ENCODE measurements at regions not wholly inside any gene's neighbourhood (a gene's known extent, or its start where the extent isn't known, plus 50 kb on each side); places are given as distances from the start of the nearest gene placed in this dataset.
"Not testable (repeated sequence)": the region's sequence is repeated elsewhere in the genome, so short reads cannot be mapped to it uniquely, and the experiment has no call there.

- DNase-seq (ENCODE audit: low read depth): no peak
- no peak overlapping the region for H3K4me3 ChIP-seq (ENCODE audit: low read length)
- TF ChIP-seq CTCF (conservative IDR thresholded peaks at IDR 0.05; ENCODE audit: low read depth, low read length): no peak
Observed at GRCh38 chr6:140346428-140346827, 972.0 kb upstream of the CITED2 start.

GRCh38 chr6:140345935-140346334 lies 971.5 kb upstream of the CITED2 start:
- no peak for TF ChIP-seq CTCF (conservative IDR thresholded peaks at IDR 0.05; ENCODE audit: low read depth, low read length)
- no peak overlapping the region for H3K4me3 ChIP-seq (ENCODE audit: low read length)
- DNase-seq (ENCODE audit: low read depth): no peak

DNA sequence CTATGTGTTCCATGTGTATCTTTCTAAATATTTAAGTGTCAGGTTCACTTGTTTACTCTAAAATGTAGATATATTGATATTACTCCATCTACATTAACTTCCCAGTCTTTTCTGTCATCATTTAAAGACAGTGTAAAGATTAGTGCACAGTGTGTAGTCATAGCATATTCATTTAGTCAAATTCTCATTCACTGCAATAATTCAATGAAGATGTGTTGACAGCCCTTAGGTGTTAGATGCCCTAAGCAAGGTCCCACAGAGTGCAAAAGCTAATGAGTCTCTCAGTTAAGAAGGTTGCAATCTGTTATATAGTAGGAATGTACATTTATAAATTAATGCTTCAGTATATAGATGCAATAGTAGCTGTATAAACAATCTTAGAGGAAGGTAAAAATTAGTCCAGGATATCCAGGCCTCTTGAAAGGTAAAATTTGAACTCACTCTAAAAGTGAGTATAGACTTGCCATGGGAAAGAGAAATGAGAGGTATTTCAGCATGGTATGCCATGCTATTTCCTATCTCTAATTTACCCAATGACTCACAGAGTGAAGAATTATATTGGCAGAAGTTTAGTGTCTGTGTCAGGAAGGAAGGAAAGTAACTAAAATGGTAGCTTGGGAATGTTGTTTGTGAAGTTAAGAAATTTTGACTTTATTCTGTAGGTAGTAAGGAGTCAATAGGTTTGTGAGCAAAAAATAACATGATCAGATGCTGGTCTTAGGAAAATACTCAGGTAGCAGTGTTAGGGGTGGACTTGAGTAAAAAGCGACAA lies 969.9 kb upstream of the CITED2 start:
- H3K4me3 ChIP-seq (ENCODE audit: low read length): no peak overlapping the region
- TF ChIP-seq CTCF (conservative IDR thresholded peaks at IDR 0.05; ENCODE audit: low read depth, low read length): no peak
- no peak for DNase-seq (ENCODE audit: low read depth)

GRCh38 chr6:140343128-140343527 lies 968.7 kb upstream of the CITED2 start:
- DNase-seq (ENCODE audit: low read depth): no peak
- no peak overlapping the region for H3K4me3 ChIP-seq (ENCODE audit: low read length)
- TF ChIP-seq CTCF (conservative IDR thresholded peaks at IDR 0.05; ENCODE audit: low read depth, low read length): no peak

GRCh38 chr6:140341272-140341671 lies 966.8 kb upstream of the CITED2 start:
- no peak for TF ChIP-seq CTCF (conservative IDR thresholded peaks at IDR 0.05; ENCODE audit: low read depth, low read length)
- no peak overlapping the region for H3K4me3 ChIP-seq (ENCODE audit: low read length)
- no peak for DNase-seq (ENCODE audit: low read depth)

GRCh38 chr6:140340795-140341194 lies 966.3 kb upstream of the CITED2 start:
- DNase-seq (ENCODE audit: low read depth): no peak
- no peak overlapping the region for H3K4me3 ChIP-seq (ENCODE audit: low read length)
- no peak for TF ChIP-seq CTCF (conservative IDR thresholded peaks at IDR 0.05; ENCODE audit: low read depth, low read length)

DNA sequence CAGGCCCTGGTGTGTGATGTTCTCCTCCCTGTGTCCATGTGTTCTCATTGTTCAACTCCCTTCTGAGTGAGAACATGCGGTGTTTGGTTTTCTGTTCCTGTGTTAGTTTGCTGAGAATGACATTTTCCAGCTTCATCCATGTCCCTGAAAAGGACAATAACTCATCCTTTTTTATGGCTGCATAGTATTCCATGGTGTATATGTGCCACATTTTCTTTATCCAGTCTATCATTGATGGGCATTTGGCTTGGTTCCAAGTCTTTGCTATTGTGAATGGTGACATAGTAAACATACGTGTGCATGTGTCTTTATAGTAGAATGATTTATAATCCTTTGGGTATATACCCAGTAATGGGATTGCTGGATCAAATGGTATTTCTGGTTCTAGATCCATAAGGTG lies 964.6 kb upstream of the CITED2 start:
- not testable (repeated sequence) for H3K4me3 ChIP-seq (ENCODE audit: low read length); DNase-seq (ENCODE audit: low read depth)
